ENCODE measurements at regions not wholly inside any gene's neighbourhood (a gene's known extent, or its start where the extent isn't known, plus 50 kb on each side); places are given as distances from the start of the nearest gene placed in this dataset.

DNA sequence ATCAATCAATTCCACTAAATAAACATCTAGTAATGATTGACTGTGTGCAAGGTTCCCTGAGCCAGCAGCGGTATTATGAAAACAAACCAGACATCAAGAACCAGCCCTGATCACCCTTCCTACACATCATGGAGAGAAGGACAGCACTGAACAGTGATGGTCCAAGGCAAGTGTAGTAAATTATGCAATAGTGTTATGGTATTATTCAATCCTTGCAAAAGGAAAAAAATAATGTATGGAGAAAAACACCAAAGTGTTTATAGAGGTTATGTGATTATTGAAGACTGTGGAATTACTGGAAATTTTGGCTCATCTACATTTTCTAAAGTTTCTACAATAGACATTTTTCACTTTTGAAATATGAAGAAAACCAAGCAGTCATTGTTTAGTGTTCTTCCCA, 105.3 kb downstream of the RCN1 start:
- Histone ChIP-seq H3K27me3 (ENCODE audit: control insufficient read depth, insufficient read depth, low read length, poor library complexity, severe bottlenecking) (peaks cover 10% of the 10 kb centered on the region), H3K9ac (ENCODE audit: extremely low read depth, low read length, poor library complexity, severe bottlenecking) (no peak overlapping the region), H3K27ac (ENCODE audit: low read depth, low read length) (no peak overlapping the region), H3K4me3 (ENCODE audit: low read length) (no peak overlapping the region), H3K4me1 (ENCODE audit: control insufficient read depth, insufficient read depth, low read length) (peaks cover 4% of the 10 kb centered on the region), H3K9me3 (ENCODE audit: control insufficient read depth, low read length) (no peaks in the 10 kb centered on the region), H3K36me3 (ENCODE audit: control insufficient read depth, insufficient read depth, low read length) (no peaks in the 10 kb centered on the region)
- TF ChIP-seq, protein P1, sequence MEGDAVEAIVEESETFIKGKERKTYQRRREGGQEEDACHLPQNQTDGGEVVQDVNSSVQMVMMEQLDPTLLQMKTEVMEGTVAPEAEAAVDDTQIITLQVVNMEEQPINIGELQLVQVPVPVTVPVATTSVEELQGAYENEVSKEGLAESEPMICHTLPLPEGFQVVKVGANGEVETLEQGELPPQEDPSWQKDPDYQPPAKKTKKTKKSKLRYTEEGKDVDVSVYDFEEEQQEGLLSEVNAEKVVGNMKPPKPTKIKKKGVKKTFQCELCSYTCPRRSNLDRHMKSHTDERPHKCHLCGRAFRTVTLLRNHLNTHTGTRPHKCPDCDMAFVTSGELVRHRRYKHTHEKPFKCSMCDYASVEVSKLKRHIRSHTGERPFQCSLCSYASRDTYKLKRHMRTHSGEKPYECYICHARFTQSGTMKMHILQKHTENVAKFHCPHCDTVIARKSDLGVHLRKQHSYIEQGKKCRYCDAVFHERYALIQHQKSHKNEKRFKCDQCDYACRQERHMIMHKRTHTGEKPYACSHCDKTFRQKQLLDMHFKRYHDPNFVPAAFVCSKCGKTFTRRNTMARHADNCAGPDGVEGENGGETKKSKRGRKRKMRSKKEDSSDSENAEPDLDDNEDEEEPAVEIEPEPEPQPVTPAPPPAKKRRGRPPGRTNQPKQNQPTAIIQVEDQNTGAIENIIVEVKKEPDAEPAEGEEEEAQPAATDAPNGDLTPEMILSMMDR (conservative IDR thresholded peaks at IDR 0.05): no peak
- no peak for DNase-seq
- Mint-ChIP-seq H3K9me3 (no peaks in the 10 kb centered on the region), H3K27ac (no peak overlapping the region), H3K4me1 (peaks cover 2% of the 10 kb centered on the region), H3K36me3 (ENCODE audit: low read depth) (no peaks in the 10 kb centered on the region), H3K27me3 (ENCODE audit: insufficient read depth) (no peaks in the 10 kb centered on the region), H3K4me3 (no peak overlapping the region)
- WGBS, 2 experiments (ENCODE audit: insufficient coverage in 1 of 2, insufficient read length in 1 of 2): no CpG with 5 or more reads among the region's 1 CpG

DNA sequence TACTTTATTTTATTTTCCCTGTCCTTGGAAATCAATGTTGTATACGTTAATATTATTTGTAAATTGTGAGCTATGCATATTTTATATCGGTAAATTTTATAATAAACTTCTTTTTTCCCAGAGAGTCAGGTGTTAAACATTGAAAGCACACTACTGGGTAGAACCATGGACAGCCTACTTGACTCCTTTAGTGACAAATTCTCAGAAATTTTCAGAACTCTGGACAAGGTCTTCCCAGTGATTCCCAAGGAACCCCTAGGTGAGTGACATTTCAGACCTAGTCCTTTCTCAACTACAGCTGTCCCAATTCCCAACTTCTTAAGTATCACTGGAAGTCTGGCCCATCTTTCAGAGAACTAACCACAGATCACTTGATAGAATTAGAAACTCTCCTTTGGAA, 107.2 kb downstream of the RCN1 start:
- Histone ChIP-seq H3K4me1 (ENCODE audit: control insufficient read depth, insufficient read depth, low read length) (peaks cover 4% of the 10 kb centered on the region), H3K36me3 (ENCODE audit: control insufficient read depth, insufficient read depth, low read length) (no peaks in the 10 kb centered on the region), H3K27me3 (ENCODE audit: control insufficient read depth, insufficient read depth, low read length, poor library complexity, severe bottlenecking) (peaks cover 10% of the 10 kb centered on the region), H3K9me3 (ENCODE audit: control insufficient read depth, low read length) (no peaks in the 10 kb centered on the region), H3K4me3 (ENCODE audit: low read length) (no peak overlapping the region), H3K27ac (ENCODE audit: low read depth, low read length) (no peak overlapping the region), H3K9ac (ENCODE audit: extremely low read depth, low read length, poor library complexity, severe bottlenecking) (no peak overlapping the region)
- Mint-ChIP-seq H3K4me3 (no peak overlapping the region), H3K36me3 (ENCODE audit: low read depth) (no peaks in the 10 kb centered on the region), H3K9me3 (no peaks in the 10 kb centered on the region), H3K27ac (no peak overlapping the region), H3K4me1 (peaks cover 2% of the 10 kb centered on the region), H3K27me3 (ENCODE audit: insufficient read depth) (no peaks in the 10 kb centered on the region)
- TF ChIP-seq, protein P1 (conservative IDR thresholded peaks at IDR 0.05): no peak
- no peak for DNase-seq
- WGBS, 2 experiments (ENCODE audit: insufficient coverage in 1 of 2, insufficient read length in 1 of 2): 82% methylated on average over 1 of the region's 2 CpGs; no CpG with 5 or more reads in 1 of the 2 experiments

DNA sequence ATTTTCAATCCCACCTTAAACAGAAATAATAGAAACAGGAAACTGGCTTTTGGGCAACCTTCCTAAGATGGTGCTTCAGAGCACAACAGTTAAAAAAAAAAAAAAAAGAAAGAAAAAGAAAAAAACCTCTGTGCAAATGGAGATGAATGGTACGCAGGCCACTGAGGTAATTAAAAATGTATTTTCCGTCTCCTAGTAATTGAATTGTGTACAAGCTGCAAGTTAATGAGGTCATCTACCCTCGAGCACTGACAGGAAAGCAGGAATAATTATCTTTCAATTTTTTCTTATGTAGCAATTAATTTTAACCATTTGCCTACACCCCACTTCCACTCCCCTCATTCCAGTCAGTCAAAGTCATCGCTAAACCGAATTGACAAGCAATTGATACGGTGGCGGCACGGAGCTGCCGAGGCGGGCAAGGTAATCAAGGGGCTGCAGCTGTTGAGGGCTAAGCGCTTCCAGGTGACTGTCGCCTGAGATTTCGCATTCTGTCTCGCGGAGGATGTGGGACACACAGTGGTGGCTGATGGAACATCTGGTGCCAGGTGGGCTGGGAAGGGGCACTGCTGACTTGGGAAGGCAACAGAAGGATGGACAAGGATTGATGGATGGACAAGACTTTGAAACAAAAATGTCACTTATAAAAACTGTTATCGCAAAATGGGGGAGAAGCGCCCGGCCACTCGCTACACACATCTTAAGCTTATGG, 109.4 kb downstream of the RCN1 start:
- TF ChIP-seq, protein P1 (conservative IDR thresholded peaks at IDR 0.05): peak; percentile 61
- no peaks in the 10 kb centered on the region for H3K9me3 Mint-ChIP-seq
- Histone ChIP-seq H3K4me3 (ENCODE audit: low read length) (no peak overlapping the region), H3K27ac (ENCODE audit: low read depth, low read length) (no peak overlapping the region), H3K4me1 (ENCODE audit: control insufficient read depth, insufficient read depth, low read length) (peaks cover 4% of the 10 kb centered on the region), H3K36me3 (ENCODE audit: control insufficient read depth, insufficient read depth, low read length) (no peaks in the 10 kb centered on the region), H3K9ac (ENCODE audit: extremely low read depth, low read length, poor library complexity, severe bottlenecking) (no peak overlapping the region), H3K9me3 (ENCODE audit: control insufficient read depth, low read length) (no peaks in the 10 kb centered on the region), H3K27me3 (ENCODE audit: control insufficient read depth, insufficient read depth, low read length, poor library complexity, severe bottlenecking) (peaks cover 10% of the 10 kb centered on the region)
- no peaks in the 10 kb centered on the region for H3K36me3 Mint-ChIP-seq (ENCODE audit: low read depth)
- H3K4me3 Mint-ChIP-seq: no peak overlapping the region
- H3K27me3 Mint-ChIP-seq (ENCODE audit: insufficient read depth): no peaks in the 10 kb centered on the region
- 89 to 90% methylated on average over 18 to 19 of the region's 19 CpGs for WGBS, 2 experiments (ENCODE audit: insufficient coverage in 1 of 2, insufficient read length in 1 of 2)
- peaks cover 2% of the 10 kb centered on the region for H3K4me1 Mint-ChIP-seq
- DNase-seq: peak; percentile 76
- no peak overlapping the region for H3K27ac Mint-ChIP-seq
